GM10248 (cell line): ENCODE measurements at regions not wholly inside any gene's neighbourhood (a gene's known extent, or its start where the extent isn't known, plus 50 kb on each side); places are given as distances from the start of the nearest gene placed in this dataset.

ENCODE experiments used
- CTCF ChIA-PET: fragments of 300-600 bp; sonication (Branson Sonifier 250); formaldehyde crosslinking; extraction: SDS; loops from one replicate; lab custom pipeline; 2021; ENCODE audit warnings: antibody characterized with exemption; lab: Yijun Ruan, JAX
- POLR2A ChIA-PET: fragments of 350-650 bp; sonication (Branson Sonifier 250); formaldehyde crosslinking; extraction: SDS; loops from one replicate; lab custom pipeline; 2020; ENCODE audit warnings: antibody characterized with exemption; lab: Yijun Ruan, JAX
- DNase-seq: peaks from one replicate; pipeline ENCODE4 v3.0.0; 2012; ENCODE audit errors: extremely low spot score
- TF ChIP-seq, protein P1 (sequence below): IDR thresholded peaks from 2 replicates; pipeline ENCODE4 v1.5.1; 2012; ENCODE audit warnings: mild to moderate bottlenecking, low read depth; ENCODE audit errors: extremely low read depth, missing control alignments, control extremely low read depth

DNA sequence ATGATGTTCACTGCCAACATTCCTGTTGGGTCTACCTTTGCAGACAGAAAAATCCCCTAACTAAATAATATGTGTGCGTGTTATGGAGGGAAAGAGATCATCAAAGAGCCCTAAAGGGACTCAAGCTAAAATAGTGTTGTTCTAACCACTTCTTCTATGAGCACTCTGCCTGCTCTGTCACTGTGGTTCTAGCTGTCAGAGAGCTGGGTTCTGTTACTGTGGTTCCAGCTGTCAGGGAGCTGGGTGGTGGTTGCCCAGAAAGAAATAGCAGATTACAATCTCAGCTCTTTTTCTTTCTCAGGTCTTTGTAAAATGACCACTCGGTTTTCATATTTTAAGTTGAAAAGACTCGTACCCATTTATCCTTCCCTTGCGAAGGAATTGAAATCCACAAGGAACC, 176.3 kb downstream of the HS3ST3A1 start:
- ChIA-PET POLR2A (no interaction called here), CTCF (no interaction called here)
- TF ChIP-seq, protein P1, sequence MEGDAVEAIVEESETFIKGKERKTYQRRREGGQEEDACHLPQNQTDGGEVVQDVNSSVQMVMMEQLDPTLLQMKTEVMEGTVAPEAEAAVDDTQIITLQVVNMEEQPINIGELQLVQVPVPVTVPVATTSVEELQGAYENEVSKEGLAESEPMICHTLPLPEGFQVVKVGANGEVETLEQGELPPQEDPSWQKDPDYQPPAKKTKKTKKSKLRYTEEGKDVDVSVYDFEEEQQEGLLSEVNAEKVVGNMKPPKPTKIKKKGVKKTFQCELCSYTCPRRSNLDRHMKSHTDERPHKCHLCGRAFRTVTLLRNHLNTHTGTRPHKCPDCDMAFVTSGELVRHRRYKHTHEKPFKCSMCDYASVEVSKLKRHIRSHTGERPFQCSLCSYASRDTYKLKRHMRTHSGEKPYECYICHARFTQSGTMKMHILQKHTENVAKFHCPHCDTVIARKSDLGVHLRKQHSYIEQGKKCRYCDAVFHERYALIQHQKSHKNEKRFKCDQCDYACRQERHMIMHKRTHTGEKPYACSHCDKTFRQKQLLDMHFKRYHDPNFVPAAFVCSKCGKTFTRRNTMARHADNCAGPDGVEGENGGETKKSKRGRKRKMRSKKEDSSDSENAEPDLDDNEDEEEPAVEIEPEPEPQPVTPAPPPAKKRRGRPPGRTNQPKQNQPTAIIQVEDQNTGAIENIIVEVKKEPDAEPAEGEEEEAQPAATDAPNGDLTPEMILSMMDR, result no peak
- DNase-seq, result no peak

DNA sequence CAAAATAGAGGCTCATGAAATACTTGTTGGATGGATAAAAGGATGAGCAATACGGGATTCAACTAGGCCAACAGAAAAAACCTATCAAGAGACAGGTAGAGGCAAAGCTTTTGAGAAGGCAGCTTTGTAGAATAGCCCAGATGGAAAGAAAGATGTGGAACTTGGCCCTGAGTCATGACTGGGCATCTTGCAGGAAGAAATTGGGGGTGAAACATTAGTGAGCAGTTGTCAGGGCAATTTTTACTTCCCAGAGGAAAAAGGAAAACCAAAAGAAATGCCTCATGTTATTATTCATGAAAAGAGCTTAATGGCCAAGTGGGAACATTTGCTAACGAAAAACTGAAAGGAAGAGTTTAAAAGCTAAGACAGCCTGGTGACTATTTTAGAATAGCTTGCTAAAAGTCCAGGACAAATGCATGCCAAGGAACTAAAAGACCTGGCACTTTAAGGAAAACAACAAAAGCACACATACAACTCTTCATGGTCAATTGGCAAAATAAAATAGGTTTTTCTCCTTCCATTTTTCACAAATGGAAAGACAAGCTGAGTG, 180.1 kb downstream of the HS3ST3A1 start:
- CTCF ChIA-PET, result no interaction called here
- TF ChIP-seq, protein P1, result no peak
- no peak for DNase-seq
- POLR2A ChIA-PET, result no interaction called here

DNA sequence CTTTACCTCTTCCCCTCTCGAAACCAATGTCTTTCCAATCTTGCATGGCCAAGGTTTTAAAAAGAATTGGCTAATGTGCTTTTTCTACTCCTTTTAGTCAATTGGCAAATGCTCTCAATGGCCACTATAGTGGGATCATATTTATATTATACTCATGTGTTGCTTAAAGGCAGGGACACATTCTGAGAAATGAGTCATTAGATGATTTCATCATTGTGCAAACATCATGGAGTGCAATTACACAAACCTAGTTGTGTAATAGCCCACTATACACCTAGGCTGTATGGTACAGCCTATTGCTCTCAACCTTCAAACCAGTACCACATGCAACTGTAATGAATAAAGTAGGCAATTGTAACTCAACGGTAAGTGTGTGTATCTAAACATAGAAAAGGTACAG, 180.9 kb downstream of the HS3ST3A1 start:
- TF ChIP-seq, protein P1, result no peak
- ChIA-PET POLR2A (no interaction called here), CTCF (interaction anchor here (1.0 kb wide), 1 partner anchor 10 kb away, joined by 5 read pairs; no protein-coding TSS in a partner anchor)
- no peak for DNase-seq

DNA sequence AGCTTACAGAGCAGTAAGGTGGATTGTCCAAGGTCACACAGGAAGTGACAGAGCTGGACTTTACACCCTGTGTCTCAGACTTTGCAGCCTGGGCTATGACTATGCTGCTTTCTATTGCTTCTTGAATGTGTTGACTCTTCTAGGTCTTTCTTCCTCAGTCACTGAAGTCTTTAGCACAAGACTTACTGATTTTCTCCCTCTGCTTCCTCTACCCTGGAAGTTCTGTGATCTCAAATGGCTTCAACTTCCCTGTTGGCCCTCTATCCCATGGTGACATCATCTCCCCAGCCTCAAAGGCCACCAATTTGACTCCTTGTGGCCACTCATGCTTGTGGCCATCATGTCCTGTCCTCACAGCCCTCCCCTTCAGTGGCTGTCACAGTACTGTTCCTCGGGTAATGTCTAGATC, 181.3 kb downstream of the HS3ST3A1 start:
- TF ChIP-seq, protein P1, result no peak
- CTCF ChIA-PET, result interaction anchor here (1.0 kb wide), 1 partner anchor 10 kb away, joined by 5 read pairs; no protein-coding TSS in a partner anchor
- no peak for DNase-seq
- POLR2A ChIA-PET, result no interaction called here

DNA sequence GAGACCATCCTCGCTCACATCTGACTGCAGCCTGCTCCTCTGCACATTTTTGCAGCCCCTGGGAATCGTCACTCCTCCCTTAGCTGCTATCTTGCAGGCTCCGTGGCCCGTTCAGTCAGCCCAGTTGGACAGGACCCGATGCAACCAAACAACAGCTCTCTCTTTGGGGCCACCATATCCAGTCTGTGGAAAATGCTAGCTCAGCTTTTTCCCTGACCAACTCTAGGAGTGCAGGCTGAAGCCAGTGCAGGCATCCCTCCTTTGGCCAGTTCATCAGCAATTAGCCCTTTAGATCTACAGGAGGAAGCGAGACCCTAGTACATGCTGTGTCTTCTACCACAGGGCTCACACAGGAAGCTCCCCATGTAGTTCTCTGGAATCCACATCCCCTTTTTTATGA, 182.1 kb downstream of the HS3ST3A1 start:
- no peak for DNase-seq
- ChIA-PET CTCF (interaction anchor here (1.0 kb wide), 1 partner anchor 9 kb away, joined by 5 read pairs; no protein-coding TSS in a partner anchor), POLR2A (no interaction called here)
- TF ChIP-seq, protein P1, result no peak

DNA sequence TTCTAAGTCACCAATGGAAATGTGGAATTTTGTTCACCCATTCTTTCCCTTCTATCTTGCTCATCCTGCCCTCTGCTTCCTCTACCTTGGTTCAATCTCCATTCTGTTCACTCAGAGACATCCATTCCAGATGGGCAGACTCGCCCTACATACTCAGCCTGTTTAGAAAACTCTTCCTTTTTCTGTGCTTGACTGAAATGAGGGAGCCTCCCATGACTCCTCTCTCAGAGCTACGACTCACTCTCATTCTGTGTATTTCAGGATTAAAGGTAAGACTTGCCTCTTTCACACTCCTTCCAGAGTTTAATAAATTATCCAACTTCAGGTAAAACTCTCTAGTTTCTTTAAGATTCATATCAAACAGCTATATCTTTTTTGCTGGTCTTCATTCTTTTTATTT, 182.8 kb downstream of the HS3ST3A1 start:
- DNase-seq, result no peak
- ChIA-PET CTCF (no interaction called here), POLR2A (no interaction called here)
- TF ChIP-seq, protein P1, result no peak
